ENCODE measurements at regions not wholly inside any gene's neighbourhood (a gene's known extent, or its start where the extent isn't known, plus 50 kb on each side); places are given as distances from the start of the nearest gene placed in this dataset.

DNA sequence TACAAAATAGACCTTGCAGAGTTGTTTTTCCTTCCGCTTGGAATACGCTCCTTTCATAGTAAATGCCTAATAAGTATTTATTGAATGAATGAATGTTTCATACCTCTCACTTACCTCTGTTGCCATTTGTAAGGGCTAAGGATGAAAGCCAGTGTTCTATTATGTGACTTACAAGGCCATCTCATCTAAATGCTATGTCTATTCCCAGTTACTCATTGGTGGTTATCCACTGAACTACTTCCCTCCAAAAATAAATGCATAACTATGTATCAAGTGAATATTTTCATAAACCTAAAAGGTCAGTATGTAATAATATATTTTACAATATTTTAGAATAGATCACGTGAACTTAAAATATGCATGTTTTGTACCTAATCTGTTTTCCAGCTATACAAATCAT, 670.5 kb upstream of the RGMB start:
- TF ChIP-seq, protein P1, sequence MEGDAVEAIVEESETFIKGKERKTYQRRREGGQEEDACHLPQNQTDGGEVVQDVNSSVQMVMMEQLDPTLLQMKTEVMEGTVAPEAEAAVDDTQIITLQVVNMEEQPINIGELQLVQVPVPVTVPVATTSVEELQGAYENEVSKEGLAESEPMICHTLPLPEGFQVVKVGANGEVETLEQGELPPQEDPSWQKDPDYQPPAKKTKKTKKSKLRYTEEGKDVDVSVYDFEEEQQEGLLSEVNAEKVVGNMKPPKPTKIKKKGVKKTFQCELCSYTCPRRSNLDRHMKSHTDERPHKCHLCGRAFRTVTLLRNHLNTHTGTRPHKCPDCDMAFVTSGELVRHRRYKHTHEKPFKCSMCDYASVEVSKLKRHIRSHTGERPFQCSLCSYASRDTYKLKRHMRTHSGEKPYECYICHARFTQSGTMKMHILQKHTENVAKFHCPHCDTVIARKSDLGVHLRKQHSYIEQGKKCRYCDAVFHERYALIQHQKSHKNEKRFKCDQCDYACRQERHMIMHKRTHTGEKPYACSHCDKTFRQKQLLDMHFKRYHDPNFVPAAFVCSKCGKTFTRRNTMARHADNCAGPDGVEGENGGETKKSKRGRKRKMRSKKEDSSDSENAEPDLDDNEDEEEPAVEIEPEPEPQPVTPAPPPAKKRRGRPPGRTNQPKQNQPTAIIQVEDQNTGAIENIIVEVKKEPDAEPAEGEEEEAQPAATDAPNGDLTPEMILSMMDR (tag by site-specific recombination; IDR thresholded peaks at IDR 0.05) = no peak
- TF ChIP-seq TRIM28 (IDR thresholded peaks at IDR 0.05; ENCODE audit: borderline replicate concordance, low read length) = no peak
- TF ChIP-seq TCF7L2 (IDR thresholded peaks at IDR 0.05; ENCODE audit: borderline replicate concordance, low read depth, low read length) = no peak
- no peak for TF ChIP-seq ZNF394 (tag by site-specific recombination; IDR thresholded peaks at IDR 0.05; ENCODE audit: borderline replicate concordance)
- no peak for TF ChIP-seq ZNF544 (tag by site-specific recombination; IDR thresholded peaks at IDR 0.05)
- TF ChIP-seq GLI4 (tag by site-specific recombination; IDR thresholded peaks at IDR 0.05) = no peak
- TF ChIP-seq ZNF792 (tag by site-specific recombination; IDR thresholded peaks at IDR 0.05) = no peak
